Activated T-cell treated with anti-CD3 and anti-CD28 coated beads for 24 hours (primary cell): ENCODE measurements at regions not wholly inside any gene's neighbourhood (a gene's known extent, or its start where the extent isn't known, plus 50 kb on each side); places are given as distances from the start of the nearest gene placed in this dataset.

ENCODE experiments used
- DNase-seq: peaks from one replicate; pipeline ENCODE4 v3.0.0-alpha.2; 2020; ENCODE audit warnings: low read depth

DNA sequence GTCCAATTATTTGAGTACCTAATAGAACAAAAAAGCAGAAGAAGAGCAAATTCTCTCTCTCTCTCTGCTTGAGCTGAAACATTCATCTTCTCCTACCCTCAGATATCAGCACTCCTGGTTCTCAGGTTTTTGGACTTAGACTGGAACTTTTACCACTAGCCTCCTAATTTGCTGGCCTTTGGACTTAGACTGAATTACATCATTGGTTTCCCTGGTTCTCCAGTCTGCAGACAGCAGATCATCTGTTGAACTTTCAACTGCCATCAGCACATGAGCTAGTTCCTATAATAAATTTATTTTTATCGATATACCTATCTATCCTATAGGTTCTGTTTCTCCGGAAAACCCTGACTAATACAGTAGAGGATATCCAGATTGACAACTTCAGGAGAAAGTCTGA, 208.9 kb upstream of the GAS1 start:
- DNase-seq, result no peak

DNA sequence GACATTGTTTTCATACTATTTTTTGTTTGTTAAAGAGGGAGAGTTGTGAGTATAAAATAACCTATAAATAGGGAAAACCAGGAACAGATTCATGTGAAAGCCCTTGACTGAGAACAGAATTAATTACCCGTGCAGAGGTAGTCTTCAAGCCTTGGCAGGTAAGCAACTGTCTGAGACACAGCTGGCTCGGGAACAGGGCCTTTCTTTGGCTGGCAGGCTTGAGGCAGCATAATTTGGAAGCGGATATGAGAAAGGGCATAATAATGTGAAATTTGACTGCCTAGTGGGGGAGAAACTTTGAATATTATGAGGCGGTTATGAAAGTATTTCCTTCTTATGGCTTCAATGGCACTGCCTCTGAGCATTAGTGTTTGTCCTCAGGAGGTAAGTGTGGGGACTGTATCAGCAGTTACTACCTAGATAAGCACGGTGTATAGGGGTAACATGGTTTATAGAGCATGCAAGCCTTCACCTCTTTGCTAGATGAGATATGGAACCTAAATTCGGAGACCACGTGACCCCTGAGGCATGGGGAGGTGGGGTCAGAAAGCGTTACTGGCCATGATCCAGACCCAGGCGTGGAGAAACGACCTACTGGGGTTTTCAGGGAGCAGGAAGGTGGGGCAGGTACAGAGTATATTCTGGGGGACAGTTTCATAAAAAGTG, 210.2 kb upstream of the GAS1 start:
- DNase-seq, result no peak

DNA sequence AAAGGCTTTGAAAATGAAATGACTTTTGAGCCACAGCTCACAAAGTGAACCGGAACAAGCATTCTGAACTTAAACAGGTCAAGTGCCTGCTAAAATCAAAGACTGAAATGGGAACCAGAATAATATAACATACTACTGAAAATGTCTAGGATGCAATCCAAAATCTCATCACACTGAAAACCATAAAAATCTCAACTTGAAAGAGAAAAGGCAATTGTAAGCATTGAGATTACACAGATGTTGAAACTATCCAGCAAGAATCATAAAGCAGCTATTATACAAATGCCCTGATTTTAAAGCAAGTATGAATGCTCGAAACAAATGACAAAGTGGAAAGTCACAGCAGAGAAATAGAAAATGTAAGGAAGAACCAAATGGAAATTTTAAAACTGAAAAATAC, 211.5 kb upstream of the GAS1 start:
- DNase-seq, result no peak

DNA sequence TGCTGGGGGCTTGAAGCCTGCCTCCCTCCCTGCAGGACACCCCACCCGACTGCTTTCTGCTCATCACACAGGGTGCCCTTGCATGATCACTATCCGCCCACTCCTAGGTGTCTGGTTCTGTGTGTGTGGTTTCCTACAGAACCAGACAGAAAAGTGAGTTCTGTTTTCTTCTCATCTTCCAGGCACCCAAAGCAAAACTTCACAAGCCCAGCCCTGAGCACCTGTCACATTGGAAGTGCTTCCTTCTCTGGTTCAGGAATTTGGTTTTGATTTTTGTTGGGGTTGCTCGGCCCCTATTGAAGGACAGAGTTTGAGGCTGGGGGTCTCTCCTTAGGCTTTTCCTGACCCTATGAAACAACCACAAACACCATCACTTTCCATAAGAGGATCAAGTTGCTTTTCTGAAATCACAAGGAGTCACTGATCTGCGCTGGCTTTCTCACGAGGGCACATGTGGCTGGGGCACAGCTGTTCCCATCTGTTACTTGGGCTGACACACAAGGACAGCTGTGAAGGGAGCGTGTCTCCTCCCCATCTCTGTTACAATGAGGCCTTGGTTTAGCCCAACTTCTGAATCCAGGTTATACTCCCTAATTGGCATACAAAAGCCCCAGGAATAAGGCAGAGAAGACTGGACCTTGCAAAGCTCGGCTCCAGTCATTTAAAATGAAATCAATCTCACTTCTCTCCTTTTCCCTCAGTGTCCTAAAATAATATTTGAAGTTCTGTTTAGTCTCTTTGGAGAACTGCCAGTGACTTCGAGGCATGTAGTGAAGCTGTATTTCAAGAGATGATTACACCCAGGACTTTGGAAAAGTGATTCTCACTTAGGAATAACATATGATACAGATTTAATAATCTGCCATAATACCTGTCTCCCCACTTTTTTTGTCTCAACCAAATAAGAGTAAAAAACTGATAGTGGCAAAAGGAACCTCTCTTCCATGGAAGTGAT, 213.1 kb upstream of the GAS1 start:
- no peak for DNase-seq

DNA sequence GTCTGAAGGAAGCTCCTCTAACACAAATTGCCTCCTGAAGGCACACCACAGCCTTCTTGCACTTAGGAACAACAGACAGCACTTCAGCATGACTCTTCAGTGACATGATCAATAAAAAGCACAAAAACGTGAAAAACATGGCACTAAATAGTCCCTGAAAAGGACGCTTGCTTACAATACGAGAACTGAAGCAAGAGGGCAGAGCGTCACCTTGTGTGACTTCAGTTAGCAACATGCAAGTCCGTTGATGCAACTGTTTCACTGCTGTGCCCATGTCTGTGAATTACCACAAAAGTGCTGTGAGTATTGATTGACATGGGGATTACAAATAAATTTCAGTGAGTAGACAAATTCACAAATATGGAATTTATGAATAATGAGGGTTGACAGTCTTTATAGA, 219.9 kb upstream of the GAS1 start:
- DNase-seq, result no peak

DNA sequence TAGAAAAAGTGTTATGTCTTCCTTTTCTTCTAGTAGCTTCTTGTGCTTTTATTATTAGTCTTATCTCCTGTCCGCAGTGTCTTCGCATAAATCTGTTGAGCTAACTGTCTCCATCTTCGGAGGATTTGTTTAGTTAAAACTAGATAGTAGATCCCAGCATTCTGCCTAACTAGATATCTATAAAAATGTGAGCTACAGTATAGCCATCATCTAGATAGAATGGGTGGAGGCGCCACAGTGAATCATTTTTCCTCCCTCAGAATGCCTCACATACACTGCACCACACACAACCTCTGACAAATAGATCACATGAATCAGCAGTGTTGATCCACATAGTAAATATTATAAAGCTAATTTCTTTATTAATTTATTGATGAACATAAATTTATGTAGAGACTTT, 220.3 kb upstream of the GAS1 start:
- DNase-seq, result no peak

DNA sequence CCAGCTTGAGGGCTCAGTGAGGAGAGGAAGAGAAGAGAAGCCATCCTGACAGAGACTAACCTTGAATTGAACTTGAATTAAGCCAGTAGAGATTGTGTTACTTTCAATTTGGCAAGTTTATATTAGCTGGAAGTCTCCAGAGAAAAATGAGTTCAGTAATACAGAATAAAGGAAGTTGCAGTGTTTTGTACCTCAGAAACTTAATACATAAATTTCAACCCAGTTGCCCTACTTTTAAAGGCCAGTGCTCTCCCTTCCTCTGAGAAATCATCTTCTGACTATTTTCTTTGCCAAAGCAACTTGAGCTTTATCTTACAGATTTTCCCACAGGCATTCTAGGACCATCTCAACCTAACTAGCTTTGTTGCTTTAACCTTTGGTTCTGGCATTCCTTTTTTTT, 231.0 kb upstream of the GAS1 start:
- no peak for DNase-seq

DNA sequence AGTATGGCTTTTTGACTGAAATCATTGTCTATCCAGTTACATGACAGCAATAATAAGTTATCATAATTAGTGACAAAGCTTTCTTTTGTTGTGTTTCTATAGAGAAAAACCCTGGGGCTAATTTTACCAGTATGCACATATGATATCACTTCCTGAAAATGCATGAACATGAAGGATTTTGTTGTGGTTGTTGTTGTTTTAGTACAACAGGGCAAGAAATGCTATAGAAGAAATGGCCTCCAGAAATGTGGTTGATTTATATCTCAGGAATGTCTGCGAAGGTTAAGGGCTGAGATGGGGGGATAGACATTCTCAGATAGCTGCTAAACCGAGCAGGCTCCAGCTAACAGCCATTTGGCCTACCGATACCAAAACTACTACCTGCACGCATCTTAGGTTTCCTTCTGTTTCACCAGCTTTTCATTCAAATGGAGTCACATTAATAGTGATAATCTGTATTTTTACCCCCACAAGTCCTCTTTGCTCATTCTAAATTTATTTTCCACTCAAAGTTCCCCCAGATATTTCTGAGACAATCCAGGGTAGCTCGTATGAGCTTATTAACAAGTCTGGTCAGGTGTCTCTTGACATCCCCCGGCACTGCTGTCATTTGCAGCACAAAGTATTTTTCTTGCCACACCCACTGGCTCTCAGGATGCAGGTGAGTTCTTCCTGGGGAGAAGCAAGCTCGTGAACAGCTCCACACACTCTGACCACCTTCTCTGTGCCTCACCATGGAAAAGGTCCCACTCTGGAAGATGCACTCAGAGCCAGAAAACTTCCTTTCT, 232.4 kb upstream of the GAS1 start:
- DNase-seq, result no peak

DNA sequence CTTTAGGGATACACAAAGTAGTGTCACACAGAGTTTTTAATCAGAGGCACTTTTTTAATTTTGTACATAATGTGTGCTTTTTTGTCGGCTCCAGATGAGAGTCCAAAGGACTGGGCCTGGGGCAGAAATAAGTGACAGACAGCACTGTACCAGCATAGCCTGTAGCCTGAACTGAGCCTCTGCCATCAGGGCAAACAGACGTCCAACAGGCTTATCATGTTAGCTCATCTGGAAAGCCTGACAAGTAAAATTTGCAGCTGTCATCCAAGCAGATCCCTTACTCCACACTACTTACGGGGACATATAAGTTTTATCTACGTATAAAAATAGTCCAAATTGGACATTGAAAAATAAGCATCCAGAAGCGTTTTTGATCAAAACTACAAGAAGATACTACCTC, 233.1 kb upstream of the GAS1 start:
- DNase-seq, result no peak

DNA sequence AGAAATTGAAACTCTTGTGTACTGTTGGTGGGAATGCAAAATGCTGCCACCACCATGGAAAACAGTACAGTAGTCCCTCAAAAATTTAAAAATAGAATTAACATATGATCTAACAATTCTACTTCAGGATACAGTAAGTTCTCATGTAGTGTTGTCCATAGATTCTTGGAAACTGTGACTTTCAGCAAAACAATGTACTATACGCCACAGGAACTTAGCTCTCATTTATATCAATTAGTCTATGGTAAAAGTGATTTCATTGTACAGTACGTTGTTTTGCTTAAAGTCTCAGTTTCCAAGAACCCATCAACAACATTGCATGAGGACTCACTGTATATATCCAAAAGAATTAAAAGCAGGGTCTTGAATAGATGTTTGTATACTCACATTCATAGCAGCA, 233.5 kb upstream of the GAS1 start:
- no peak for DNase-seq

DNA sequence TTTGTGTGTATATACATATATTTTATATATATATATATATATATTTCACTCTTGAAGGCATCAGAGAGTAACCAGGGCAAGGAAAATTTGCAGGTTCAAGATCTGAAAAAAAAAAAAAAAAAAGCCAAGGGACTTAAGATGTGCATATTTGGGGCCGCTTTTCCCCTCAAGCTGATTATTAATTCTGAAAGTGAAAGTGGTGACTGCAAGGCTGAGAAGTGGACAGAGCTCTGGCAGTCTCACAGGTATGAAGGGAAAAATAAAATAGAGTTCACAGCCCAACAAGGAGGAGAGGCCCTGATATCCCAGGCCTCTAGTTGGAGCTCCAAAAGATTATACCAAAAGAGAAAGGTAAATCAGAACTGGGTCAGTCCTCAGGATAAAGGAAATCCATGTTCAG, 234.4 kb upstream of the GAS1 start:
- no peak for DNase-seq

DNA sequence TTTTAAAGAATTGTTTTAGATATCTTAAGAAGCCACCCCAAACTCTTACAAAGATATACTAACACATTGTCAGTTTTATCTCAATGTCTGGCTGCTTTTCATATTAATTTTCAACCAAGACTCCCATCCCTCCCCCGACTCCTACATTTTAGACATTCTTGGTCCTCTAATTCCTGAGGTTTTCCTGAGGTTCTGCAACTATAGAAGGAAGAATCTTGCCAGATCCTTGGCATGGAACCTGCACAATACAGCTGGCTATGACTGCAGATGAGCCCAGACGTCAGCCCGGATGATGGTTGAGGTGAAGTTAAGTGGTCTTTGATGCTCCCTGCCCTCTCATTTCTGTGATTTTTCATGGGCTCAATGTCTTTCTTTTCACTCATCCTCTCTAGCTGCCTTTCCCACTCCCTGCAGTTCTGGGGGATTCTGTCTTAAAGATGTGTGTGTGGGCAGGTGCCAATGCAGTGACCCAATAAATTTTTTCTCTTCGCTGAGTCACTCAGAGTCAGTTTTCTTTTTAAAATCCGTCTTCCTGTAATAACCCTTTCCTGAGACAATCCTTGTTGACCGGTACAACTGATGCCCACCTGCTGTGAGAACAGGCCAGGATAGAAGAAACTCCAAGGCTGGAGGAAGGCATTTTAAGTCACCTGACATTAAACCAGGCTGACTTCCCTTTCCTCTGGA, 237.8 kb upstream of the GAS1 start:
- DNase-seq, result no peak

DNA sequence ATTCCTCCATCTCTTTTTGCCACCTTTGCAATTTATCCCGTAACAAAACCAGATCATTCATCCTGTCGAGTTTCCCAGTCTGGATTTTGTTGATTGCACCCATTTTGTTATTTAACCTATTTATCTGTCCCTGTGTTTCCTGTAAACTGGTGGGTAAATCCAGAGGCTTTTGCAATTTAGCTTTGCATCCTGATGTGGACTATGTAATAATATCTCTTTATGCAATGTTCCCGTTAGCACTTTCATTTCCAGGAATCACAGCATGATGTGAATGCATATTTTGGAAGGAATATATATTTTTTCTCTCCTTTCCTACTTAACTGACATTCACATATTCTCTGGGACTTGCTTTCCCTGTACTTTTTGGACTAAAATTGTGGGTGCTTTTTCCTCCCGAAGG, 240.3 kb upstream of the GAS1 start:
- DNase-seq, result no peak

DNA sequence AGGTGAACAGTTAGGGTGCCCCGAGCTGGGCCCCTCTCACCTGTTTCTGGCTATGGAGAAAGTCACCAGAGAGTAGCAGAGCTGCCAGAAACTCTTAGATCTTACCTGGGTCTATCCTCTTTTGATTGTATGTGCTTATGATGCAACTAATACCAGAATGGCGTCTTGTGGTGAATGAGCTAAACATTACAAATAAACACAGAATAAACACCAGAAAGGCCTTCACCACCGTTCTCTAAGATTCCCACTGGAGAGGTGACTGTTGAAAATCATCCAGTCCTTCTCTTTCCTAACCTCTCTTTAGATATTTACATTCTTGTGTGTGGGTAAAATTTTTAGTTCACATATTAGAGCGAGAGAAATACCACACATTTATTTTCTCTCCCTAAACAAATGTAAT, 241.7 kb upstream of the GAS1 start:
- no peak for DNase-seq

DNA sequence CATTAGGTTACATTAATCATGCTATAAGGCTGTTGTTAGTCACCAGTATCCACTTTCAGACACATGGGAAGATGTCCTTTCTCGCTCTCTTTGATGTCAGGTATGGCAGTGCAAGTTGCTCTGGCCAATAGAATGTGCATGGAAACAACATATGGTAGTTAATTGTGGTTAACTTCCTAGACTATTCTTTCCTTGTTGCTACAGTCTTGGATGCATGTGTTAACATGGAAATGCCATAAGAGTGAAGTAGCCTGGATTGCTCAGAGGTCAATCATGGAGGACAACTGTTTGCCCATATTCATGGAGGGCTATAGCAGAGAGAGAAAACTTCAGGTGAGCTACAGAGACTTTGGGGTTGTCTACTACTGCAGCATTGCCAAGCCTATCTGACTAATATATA, 245.8 kb upstream of the GAS1 start:
- DNase-seq, result no peak

DNA sequence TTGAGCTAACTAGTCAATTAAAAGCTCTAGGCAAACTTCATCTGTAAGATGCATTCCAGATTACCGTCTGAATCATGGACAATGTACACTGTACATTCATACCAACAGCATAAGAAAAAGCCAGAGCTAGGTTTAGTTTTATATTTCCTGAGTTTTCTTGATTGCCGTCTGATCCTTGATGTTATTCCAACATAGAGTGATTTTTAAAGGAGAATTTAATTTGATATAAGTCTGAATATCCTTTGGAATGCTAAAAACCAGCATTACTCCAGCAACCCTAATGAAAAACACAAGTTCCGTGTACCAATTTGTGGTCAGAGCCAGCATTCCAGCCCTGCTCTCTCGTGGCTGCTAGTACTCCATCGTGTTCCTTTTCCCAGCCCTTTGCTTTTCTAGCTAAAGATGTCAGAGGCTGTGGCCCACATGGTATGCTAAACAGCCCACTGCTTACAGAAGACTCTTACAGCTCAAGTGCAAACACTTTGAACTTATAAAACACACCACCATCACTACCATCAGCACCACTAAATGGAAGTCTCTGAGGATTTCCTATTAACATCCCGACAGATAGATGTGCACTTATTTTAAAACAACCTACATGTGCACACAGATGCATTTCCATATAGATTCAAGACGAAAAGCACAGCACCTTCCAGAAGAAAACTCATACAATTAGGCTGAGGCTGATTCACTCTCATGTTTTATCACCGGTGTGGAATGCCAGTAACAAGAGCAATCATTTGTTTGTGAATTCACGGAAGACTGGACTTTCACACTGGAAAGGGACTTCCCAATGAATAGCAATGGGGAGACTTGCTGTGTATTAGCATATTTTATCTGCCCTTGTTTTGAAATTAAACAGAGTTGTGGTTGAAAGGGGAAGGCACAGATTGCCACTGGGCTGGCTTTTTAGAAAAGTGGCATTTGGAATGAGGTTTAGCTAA, 246.9 kb upstream of the GAS1 start:
- DNase-seq, result no peak

DNA sequence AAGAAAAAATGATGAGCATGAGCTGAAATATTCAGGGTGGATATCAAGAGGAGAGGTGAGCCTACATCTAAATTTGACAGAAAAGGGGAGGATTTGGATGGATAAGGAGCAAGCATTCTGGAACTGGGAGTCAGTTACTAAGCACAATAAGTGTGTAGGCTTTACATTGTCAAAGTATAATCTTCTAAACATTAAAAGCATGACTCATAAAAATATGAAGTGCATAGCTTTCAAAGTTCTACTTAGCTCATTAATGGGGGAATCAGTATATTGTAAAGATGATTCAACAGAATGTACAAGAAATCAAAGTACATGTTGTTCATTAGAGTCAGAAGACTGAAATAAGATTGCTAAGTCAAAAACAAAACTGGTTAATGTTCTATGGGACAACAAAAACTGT, 248.0 kb upstream of the GAS1 start:
- DNase-seq, result no peak

DNA sequence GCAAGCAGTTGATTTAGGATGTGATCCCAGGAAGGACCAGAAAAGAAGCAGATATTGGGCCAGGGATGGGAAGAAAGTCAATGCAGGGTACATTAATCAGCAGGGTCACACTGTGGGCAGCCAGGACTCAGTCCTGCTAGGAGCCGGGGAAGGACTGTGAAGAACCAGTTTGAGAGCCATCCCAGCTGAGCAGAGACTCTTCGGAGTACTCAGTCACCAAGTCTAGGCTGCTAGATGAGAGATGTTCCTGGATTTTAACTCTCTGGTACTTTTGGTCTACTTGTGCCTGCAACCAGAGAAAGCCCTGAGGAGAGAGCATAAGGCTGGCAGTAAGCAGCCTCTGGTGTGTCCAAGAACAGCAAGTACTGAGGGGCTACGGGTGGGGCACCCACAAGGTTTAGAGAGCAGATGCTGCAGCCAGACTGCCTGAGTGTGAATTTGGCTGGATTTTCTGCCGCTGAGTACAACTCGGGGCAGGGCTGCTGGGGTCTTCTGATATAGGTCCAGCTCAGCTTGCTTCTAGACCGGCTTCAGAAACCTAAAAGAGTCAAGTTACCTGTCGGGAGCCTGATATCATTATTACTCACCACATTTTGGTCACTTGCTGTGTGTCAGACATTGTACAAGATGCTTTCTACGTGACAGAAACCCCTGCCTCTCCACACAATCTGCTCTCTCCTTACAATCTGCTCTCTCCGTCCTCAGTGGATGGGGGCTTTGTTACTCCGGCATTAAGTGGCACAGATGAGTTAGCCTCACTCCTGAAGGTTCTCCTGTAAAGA, 250.2 kb upstream of the GAS1 start:
- no peak for DNase-seq

DNA sequence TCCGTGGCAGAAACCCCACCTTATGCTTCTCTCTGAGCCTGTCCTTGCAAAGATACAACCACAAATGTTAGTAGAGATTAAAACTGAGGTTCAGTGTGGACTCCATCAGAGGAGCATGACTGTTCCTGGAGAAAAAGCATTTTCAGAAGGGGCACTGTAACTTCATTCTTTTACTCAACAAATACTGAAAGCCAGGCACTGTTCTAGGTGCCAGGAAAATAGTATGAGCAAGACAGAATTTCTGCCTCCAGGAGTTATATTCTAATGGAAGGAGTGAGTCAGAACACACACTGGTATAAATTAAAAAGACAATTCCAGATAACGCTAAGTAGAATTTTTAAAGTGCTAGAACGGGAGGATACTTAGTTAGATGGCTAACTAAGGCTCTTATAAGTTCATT, 251.4 kb upstream of the GAS1 start:
- no peak for DNase-seq

DNA sequence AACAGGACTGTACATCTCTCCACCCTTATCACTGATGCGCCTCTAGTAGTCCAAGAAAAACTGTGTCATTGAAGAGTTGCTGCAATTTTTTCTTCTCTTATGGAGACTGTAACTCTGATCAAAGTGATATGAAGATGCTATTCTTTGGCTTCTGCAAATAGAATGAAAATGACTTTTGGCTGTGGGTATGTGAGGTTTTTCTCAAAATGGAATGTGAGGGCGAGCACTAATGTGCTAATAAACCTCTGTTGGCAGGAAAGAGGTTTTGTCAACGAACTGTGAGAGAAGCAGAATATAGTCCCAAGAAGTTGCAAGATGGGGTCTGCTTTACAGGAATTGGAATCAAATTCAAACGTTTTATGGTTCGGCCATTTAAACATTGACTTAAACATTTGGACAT, 252.0 kb upstream of the GAS1 start:
- no peak for DNase-seq
